ENCODE measurements at regions not wholly inside any gene's neighbourhood (a gene's known extent, or its start where the extent isn't known, plus 50 kb on each side); places are given as distances from the start of the nearest gene placed in this dataset.

DNA sequence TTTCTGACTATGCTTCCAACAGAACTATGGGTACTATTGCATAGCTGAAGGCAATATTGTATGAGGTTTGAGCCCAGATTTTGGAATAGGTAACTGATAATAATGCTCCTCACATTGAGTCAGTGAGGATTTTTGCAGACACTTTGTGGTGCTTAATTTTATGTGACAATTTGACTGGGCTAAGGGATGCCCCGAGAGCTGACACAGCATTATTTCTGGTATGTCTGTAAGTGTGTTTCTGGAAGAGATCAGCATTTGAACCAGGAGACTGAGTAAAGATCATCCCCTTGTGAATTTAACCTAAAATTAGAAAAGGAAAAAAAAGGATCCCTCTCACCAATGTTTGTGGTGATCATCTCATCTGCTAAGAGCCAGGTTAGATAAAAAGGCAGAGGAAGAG is 404.9 kb downstream of the AEBP2 start:
- TF ChIP-seq, protein P1, sequence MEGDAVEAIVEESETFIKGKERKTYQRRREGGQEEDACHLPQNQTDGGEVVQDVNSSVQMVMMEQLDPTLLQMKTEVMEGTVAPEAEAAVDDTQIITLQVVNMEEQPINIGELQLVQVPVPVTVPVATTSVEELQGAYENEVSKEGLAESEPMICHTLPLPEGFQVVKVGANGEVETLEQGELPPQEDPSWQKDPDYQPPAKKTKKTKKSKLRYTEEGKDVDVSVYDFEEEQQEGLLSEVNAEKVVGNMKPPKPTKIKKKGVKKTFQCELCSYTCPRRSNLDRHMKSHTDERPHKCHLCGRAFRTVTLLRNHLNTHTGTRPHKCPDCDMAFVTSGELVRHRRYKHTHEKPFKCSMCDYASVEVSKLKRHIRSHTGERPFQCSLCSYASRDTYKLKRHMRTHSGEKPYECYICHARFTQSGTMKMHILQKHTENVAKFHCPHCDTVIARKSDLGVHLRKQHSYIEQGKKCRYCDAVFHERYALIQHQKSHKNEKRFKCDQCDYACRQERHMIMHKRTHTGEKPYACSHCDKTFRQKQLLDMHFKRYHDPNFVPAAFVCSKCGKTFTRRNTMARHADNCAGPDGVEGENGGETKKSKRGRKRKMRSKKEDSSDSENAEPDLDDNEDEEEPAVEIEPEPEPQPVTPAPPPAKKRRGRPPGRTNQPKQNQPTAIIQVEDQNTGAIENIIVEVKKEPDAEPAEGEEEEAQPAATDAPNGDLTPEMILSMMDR (IDR thresholded peaks at IDR 0.05; ENCODE audit: low read depth, low read length, poor library complexity, severe bottlenecking) = no peak
- TF ChIP-seq EZH2phosphoT487 (IDR thresholded peaks at IDR 0.05; ENCODE audit: borderline replicate concordance, low read length) = no peak
